ENCODE measurements at regions not wholly inside any gene's neighbourhood (a gene's known extent, or its start where the extent isn't known, plus 50 kb on each side); places are given as distances from the start of the nearest gene placed in this dataset.

DNA sequence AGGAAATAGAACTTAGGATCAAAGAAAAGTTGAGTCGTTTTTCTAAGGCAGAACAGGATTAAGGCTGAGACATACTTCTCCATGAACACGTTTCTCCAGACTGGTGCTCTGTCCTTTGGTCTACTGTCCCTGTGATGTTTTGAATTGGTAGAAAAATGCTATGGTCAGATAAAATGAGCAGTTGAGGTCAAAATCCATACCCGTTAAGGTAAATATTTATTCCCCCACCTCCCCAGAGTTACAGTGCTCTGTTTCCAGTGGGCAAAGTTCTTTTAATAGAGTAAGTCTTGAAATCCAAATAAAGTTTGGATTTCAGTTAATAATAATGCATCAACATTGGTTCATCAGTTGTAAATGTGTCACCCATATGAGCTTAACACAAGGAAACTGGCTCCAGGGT, 74.5 kb downstream of the PTHLH start:
- TF ChIP-seq, protein P1, sequence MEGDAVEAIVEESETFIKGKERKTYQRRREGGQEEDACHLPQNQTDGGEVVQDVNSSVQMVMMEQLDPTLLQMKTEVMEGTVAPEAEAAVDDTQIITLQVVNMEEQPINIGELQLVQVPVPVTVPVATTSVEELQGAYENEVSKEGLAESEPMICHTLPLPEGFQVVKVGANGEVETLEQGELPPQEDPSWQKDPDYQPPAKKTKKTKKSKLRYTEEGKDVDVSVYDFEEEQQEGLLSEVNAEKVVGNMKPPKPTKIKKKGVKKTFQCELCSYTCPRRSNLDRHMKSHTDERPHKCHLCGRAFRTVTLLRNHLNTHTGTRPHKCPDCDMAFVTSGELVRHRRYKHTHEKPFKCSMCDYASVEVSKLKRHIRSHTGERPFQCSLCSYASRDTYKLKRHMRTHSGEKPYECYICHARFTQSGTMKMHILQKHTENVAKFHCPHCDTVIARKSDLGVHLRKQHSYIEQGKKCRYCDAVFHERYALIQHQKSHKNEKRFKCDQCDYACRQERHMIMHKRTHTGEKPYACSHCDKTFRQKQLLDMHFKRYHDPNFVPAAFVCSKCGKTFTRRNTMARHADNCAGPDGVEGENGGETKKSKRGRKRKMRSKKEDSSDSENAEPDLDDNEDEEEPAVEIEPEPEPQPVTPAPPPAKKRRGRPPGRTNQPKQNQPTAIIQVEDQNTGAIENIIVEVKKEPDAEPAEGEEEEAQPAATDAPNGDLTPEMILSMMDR (IDR thresholded peaks at IDR 0.05): no peak
- no peak for TF ChIP-seq EP300 (IDR thresholded peaks at IDR 0.05; ENCODE audit: low read depth)

Data from transverse colon (tissue), 3 donors.